ENCODE measurements at regions not wholly inside any gene's neighbourhood (a gene's known extent, or its start where the extent isn't known, plus 50 kb on each side); places are given as distances from the start of the nearest gene placed in this dataset.

DNA sequence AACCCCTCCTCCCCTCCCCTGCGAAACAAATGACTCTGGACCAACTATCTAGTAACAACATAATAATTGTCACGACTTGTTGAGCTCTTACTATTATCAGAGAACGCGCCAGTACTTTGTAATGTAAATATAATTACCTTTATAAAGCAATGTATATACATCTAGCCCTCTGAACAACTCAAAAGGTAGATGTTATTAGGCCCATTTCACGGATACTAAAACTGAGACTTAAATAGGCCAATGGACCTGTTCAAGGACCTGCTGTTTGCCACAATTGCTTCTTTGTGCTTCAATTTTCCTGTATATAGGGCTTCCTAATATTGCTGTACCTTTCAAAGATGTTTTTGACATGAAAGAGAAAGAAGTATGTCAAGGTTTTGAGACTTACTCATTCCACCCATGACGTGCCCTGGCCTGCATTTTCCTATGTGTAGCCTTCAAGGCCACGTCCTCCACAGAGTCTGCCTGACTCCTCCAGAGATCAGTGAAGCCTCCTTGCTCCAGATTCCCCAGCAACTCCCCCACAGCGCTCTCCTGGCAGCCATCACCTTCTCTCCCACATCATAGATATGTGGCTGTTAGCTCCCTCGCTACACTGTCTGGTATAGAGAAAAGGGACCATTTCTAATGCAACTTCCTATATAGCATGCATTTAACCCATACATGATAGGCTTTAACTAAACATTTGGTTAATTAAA is 156.6 kb downstream of the SKIDA1 start:
- TF ChIP-seq, protein P1, sequence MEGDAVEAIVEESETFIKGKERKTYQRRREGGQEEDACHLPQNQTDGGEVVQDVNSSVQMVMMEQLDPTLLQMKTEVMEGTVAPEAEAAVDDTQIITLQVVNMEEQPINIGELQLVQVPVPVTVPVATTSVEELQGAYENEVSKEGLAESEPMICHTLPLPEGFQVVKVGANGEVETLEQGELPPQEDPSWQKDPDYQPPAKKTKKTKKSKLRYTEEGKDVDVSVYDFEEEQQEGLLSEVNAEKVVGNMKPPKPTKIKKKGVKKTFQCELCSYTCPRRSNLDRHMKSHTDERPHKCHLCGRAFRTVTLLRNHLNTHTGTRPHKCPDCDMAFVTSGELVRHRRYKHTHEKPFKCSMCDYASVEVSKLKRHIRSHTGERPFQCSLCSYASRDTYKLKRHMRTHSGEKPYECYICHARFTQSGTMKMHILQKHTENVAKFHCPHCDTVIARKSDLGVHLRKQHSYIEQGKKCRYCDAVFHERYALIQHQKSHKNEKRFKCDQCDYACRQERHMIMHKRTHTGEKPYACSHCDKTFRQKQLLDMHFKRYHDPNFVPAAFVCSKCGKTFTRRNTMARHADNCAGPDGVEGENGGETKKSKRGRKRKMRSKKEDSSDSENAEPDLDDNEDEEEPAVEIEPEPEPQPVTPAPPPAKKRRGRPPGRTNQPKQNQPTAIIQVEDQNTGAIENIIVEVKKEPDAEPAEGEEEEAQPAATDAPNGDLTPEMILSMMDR (IDR thresholded peaks at IDR 0.05) = no peak

GRCh38 chr10:21368022-21368582 is 157.4 kb downstream of the SKIDA1 start:
- TF ChIP-seq, protein P1 (IDR thresholded peaks at IDR 0.05) = no peak

GRCh38 chr10:21364196-21365114 is 161.0 kb downstream of the SKIDA1 start:
- TF ChIP-seq, protein P1 (IDR thresholded peaks at IDR 0.05) = no peak

DNA sequence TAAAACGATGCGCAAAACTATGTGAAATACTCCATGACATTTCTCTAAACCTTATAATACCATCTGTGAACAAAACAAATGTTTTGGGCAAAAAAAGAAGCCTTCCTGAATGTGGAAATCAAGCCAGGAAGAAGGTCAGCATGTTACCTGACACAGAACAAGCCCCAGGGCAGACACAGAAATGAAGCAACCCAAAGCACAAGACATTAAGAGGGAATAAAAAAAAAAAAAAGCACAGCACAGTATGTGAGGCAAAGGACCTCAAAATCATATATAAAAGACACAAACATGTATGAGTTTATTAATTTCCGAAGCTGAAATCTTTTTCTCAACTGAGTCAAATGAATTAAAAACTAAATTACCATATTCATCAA is 161.8 kb downstream of the SKIDA1 start:
- TF ChIP-seq, protein P1 (IDR thresholded peaks at IDR 0.05) = no peak

DNA sequence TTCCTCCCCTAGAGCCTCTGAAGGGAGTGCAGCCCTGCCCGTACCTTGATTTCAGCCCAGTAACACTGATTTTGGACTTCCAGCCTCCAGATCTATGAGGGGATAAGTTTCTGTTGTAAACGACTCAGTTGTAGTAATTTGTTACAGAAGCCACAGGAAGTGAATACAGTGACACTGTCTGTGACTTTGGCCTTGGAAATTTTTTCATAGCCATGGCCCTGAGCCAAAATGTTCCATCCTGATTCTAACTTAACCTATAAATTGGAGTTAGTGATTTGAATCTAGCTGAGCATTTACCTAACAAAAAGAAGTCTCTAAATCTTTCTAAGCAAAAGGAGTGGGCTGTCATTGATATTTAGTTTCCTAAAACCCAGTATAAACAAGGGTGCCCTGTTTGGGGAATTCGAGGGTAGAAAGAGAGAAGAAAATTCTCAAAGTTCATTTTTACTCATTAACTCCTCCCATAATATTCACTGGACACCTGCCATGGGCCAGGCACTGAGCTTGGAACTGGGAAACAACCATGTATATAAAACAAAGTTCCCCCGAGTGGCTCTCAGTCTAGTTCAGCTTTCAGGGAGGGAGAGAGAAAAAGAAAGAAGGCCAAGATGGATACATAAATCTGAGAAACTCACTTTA is 162.3 kb downstream of the SKIDA1 start:
- TF ChIP-seq, protein P1 (IDR thresholded peaks at IDR 0.05) = no peak

GRCh38 chr10:21359202-21359601 is 166.3 kb downstream of the SKIDA1 start:
- TF ChIP-seq, protein P1 (IDR thresholded peaks at IDR 0.05) = no peak

- TF ChIP-seq, protein P1 (IDR thresholded peaks at IDR 0.05) = no peak
Observed at GRCh38 chr10:21355591-21356011, 169.9 kb downstream of the SKIDA1 start.

All from LNCAP (cell line).